CD4-positive, alpha-beta T cell treated with Interleukin-15 for 4 hours (primary cell): ENCODE measurements at regions not wholly inside any gene's neighbourhood (a gene's known extent, or its start where the extent isn't known, plus 50 kb on each side); places are given as distances from the start of the nearest gene placed in this dataset.
A peak's percentile ranks its signal among the peaks of the same experiment; 100 is the strongest.

Experiments
- DNase-seq: peaks from one replicate; pipeline ENCODE4 v3.0.0-alpha.2; 2020; ENCODE audit warnings: low spot score

DNA sequence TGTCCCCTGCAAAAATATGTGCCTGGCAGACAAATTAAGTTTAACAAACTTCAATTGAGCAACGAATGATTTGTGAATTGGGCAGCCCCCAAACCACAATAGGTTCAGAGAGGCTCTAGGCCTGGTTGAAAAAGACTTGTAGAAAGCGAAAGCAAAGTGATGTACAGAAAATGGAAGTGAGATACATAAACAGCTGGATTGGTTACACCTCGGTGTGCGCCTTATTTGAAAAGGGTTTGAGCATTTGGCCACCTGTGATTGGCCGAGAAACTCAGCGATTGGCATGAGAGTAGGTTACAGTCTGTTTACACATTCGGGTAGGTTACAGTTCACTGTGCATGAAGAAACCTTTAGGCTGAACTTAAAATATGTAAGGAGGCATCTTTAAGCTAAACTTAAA lies 136.9 kb downstream of the CD83 start:
- DNase-seq: no peak

DNA sequence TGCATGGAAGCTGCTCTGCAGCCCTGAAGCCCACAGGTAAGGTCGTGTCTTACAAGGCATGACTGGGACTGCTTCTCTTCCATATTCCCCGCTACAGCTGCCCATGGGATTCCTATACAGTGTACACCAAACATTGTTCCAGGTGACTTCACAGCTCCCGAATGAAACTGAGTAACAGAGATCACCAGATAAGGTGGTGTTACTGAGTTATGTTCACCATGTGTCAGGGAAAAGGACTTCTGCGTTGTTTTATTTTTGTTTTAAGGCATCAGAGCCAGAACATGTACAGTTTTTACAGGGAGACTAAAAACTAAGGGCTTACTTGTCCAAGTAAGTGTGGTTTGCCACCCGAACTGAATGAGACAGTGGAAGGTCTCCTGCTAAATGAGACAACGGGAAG lies 138.3 kb downstream of the CD83 start:
- no peak for DNase-seq

DNA sequence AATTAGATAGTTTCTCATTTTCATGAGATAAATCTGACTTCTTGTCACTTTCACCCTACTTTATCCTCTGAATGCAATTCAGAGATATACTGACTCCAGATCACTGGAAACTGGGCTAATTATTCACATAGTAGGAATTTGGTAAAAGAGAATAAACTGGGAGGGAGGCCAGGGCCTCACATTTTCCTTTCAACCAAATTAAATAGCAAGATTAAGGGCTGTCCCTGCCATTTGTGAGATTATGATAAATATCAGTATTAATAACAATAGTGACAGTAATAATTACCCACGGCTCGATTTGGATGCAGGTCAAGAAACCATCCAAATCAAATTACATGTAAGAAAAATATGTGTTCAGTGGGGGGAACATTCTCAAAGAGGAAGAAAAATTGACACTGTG lies 140.5 kb downstream of the CD83 start:
- no peak for DNase-seq

DNA sequence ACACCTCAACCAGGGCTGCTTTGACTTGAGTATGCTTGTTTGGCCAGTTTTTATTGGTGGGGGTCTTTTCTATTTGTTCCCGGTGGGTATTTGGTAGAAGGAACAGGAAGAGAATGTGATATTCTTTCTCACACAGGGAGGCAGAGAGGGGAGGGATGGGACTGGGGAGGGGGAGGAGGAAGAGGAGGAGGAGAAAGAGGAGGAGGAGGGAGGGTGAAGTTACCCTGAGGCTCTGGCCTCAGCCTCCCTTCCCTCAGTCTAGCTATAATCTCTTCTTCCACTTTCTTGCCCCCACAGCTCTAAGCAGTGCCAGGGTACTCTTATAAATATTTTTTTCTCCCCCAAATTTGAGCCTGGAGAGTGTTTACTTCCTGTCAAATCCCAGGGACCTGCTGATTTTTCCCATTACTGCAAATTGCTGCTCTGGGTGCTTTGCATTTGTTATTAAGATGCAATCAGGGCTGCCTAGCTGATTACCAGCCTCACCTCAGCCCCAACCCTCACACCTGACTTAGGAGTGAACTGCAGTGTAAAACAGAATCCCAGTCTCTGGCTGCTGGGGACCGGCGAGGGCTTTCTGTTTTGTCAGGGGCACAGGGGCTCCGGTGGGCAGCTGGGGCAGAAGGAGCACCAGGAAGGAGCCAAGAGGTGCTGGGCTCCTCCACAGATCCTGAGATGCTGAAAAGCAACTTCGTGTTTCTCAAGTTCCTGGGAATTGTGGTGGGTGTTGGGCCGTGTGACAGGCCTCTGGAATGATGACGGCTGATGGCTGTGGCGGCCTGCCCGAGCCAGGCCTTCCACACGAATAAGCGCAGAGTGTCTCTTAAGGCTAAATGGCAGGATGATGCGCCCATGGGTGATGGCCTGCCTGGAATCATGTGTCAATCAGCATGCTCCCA lies 141.4 kb downstream of the CD83 start:
- no peak for DNase-seq

DNA sequence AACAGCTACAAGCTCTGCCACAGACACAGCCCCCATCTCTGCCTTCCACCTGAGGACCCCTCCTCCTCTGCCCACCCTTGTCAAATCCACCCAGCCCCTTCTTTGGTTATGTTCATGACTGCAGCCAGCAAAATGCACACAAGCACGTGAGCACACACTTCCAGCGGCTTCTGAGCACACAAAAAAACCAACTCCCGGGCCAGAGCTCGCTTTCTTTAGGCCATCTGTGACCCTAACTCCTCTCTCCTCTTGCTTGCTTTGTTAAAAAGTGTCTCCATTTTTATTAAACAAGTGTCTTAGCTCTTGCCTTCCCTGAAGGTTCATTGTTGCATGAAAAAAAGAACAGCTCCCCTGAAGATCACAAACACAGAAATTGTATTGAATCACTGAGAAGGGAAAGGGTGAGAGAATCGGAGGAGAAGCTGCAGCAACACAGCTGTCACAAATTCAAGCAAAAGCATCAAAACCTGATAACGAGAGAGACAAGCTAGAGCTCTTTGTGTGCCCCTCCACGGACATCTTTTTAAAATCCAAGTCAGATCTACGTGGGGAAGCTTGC lies 142.1 kb downstream of the CD83 start:
- DNase-seq: no peak

DNA sequence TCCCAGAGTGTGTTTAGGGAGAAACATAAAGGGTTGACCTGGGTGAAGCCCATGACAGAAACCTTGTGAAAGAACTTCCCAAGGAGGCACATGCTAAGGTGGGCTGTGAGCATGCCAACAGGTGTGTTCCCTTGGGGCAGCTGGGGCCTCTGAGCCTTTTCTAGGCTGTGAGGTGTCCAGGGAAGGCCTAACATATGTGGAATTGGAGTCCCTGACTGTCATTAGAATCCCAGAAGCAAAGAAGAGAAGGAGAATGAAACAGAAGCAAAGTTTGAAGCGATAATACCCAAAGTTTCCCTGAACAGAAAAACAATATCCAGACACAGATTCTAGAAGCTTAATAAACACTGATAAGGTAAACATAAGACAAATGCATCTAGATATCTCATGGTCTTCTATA lies 143.3 kb downstream of the CD83 start:
- no peak for DNase-seq

DNA sequence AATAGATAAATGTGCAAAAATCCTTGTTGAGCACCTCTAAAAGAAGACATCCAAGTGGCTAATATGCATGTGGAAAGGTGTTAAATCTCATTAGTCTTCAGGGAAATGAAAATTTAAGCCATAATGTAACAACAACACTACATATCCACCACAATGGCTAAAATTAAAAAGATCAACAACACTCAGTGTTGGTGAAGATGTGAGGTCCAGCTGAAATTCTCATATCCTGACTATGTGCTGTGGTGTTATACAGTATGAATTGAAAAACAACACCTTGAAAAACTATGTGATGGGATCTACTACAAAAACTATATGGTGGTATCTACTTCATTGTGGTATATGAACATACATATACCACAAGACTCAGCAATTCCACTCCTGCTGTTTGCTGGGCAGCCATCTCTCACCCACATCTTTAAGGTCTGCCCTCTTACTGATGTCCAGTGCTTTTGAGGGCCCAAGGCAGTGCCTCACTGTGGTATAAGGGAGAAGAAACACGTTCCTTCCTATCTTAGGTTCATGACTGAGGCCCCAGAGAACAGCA lies 146.4 kb downstream of the CD83 start:
- DNase-seq: no peak

DNA sequence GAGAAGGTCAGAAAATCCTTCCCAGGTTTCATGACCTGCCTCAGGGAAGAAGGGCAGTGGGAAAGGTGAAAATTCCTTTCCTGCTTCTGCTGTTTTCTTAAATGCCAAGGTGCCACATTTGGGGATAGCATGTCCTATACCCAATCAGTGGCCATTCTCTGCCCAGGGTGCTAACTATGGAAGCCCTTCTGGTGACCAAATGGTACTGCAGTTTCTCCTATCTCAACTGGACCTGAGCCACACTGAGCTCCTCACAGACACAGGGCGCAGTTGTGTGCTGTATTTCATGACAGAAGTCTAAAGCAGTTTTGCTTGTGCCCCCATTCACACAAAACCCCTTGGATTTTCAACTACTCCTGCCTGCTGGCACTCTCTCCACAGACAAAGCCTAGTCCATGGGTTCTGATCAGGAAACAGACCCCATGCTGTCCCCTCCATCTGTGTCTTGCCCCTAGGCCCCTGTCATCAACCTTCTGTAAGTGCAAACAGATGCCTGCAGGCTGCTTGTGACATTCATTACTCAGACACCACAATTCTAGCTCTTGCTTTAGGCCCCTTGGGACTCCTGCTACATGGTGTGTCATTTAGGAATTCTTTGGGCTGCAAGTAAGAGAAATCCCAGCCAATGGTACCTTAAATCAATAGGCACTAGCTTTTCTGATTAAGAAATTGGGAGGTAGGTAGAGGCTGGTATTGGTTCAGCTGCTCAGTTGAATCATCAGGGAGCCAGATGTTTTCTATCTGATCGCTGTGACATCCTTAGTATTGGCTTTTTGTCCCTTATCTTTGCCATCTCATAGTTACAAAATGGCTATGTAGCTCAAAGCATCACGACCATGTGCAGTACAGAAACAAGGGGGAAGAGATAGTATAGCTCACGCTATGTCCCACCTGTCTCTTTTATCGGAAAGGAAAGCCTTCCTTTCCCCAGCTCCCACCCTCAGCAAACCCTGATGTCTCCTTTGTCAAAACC lies 147.8 kb downstream of the CD83 start:
- no peak for DNase-seq

DNA sequence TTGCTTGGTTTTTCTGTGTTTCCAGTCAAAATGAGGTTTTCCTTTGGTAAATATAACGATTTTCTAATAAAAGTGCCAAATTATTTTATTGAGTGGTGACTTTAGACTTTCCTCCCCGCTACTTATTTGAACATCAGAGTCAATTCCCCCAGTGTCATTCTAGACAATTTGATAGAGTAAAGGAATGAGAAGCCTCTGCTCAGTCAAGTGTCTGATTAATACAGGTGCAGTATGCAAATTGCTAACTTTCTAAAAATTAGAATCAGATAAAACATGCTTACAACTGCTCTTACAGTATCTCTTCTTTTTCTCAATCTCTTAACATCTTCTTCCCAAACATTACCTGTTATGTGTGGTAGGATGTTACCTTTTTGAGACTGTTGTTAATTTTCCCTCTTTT lies 148.7 kb downstream of the CD83 start:
- no peak for DNase-seq

DNA sequence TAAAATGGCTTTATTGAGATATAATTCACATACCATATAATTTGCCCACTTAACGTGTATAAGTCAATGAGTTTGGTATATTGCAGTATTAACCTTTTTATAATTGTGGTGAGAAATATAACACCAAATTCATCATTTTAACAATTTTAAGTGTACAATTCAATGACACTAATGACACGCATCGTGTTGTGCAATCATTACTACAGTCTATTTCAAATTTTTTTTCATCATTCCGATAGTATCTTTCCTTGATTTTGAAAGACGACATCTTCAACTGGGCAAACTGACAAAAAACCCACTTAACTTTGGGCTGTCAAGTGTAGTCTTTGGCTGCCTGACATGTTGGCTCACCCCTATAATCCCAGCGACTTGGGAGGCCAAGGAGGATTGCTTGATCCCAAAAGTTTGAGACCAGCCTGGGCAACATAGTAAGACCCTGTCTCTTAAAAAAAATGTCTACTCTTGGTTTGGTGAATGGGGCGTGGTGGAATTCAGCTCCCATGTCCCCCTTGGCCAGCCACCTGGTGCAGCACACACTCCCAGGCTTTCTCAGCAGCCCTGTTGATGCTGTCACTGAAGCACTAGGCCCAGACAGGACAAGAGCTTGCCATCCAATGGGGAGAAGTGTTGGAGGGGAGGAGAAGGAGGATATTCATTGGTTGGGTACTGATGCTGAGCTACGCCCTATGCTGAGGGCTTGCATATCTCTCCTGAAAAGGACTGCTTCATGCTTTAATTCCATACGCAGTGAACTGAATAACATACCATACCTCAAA lies 150.5 kb downstream of the CD83 start:
- DNase-seq: no peak

DNA sequence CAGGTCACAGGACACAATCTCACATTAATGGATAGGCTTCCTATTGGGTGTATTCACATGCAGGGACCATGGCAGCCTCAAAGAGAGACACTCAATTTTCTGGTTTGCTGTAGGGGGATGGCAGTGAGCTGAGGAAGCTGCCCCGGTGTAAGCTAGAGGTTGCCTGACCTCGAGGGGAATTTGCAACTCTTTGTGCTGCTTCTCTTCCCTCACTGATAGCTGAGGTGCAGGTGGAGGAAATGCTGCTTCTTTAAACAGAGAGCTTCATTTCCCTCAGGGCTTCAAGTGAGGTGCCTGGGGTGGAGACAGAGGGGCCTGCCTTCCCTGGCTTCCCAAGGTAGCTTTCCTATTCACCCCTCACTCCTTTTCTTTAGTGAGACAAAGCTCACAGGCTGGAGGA lies 151.9 kb downstream of the CD83 start:
- DNase-seq: no peak

DNA sequence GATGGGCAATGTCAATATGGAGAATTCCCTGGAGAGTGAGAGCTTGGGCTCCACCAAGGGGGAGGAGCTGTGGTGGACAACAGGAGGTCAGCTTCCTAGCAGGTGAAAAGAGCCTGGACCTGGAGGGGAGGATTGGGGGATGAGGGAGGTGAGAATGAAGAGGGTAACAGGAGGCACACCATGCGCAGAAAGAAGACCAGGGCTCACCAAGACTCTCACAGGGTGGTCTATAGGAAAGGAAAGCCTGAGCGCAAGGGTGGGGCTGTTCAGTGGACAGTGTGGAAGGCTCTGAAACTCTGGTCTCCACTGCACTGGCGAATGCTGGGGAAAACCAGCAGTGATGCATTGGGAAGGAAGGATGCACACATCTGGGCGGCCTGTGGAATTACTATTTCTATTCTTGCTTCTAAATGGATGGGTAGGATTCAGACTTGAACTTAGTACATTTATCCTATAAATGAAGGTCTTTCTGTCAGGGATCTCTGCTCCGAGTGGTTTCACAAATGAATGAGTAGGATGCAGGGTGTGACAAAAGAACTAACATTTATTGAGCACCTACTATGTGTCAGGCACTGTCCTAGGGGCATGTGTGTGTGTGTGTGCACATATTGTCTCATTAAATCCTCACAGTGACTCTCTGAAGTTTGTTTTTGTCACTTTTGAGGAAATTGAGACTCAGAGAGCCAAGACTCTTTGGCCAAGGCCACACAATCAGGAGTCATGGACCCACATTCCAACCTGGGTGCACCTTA lies 152.7 kb downstream of the CD83 start:
- no peak for DNase-seq

DNA sequence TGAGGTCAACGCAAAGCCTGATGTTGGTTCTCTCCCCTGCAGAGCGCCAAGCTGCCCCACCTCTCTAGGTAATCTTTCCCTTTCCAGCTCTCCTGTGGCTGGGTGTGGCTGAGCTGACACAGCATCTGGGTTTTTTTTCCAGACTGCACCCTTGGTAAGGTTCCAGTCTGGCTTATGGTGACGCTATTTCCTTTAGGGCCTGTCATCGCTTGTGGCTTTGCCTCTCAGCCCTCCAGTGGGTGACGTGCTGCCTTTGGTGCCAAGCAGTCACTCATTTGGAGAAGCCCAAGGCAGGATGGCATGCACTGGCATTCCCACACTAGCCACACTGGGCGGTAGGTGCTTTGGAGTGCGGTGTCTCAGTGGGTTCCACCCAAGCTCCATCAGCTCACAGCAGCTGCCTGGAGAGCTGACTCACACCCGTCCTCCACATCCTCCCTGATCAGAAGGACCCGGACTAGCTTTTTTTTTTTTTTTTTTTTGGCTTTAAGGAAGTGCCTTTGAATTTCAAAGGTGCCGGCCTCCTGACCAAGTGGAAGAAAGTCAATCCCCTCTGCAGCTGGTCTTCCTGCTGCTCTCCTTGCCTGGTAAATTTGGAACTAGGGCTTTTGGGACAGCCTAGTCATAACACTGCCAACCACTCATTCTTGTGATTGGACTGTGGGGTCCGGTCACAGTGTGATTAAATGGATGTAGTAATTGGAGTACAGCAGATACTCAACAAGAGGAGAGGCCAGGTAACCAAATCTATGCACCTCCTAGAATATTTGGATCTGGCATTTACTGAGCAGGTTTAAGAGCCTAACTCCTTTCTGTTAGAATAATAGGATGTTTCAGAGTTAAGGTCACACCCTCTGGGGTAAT lies 153.6 kb downstream of the CD83 start:
- DNase-seq: peak; percentile 26

DNA sequence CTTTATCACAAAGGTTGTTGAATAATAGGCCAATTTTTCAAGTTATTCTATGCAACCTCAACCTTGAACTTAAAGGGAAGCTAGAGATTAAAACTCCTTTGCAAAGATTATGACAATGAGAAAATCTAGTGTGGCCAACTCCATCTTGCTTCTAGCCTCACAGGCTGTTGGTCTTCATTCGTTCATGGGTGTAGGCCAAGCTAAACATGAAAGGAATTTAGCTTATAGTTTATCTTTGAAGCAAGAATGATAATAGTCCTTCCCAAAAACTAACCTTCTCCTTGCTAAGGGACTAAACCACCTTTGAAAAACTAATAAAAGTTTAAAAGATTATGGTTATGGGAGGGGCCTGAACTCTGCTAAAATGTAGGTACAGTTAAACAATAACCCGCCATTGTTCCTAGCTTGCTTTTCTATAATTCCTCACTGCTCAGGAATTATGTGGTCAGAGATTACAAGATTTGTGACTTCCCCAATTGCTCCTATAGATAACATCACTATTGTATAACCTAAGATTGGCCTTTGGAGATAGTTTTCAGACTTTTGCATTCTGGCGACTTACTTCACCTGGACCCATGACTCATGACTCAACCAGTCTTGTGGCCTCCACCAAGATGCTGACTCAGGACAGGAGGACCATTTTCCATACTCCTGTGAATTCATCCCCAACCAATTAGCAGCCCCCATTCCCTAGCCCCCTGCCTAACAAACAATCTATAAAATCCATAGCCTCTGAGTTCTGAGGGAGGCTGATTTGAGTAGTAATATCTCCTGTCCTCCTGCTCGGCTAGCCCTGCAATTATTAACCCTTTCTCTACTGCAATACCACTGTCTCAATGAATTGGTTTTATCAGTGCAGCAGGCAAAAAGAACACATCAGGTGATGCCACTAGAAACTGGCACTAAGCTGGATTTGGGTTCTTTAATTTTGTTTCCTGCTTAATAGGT lies 154.5 kb downstream of the CD83 start:
- DNase-seq: no peak

DNA sequence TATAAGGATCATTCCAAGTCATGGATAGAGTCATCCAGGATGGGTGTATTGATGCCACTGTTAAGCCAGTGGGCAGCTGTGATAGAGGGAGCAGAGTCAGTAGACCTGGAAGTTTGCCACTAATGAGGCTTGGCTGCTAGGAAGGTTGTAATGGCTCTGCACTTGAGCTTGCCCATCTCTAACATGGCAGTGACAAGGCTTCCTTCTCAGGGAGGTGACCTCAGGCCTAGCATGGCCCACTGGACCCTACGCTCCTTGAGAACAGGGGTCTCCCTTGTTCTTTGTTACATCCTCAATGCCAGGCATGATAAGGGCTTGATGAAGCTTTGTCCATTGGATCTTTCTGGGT lies 155.1 kb downstream of the CD83 start:
- DNase-seq: no peak

DNA sequence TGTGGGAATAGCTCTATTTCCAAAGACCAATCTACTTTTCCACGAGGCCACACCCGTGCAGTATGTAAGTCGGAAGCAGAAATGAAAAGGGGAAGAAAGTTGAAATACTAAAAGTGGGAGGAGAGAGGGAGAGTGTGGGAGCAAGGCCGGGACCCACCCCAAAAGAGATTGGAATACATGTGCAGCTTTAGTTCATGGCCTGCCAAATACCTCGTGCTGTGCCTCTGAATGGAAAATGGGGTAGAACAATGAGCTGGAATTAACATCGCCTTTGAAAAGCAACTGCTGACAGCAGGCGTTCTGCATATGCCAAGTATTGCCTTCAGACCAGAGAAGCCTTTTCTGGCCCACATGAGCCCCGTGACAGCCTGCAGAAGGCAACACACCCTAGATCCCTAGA lies 155.6 kb downstream of the CD83 start:
- no peak for DNase-seq

DNA sequence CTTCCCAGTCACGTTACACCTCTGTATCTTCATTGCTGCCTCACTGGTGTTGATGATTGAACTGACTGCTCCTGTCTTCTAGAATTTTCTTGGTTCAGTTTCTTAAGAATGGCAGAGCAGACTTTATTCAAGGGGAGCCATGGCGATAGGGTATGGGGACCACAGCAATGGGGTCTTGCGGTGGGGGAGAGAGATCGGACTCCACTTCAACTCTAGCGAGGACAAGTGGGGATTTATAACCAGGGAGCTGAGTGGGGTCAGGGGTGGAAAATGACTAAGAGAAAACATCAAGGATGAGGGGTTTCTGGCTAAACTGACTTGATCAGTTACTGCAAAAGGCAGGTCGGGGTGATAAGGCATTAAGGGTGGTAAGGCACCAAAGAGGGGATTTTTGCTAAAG lies 156.4 kb downstream of the CD83 start:
- no peak for DNase-seq

DNA sequence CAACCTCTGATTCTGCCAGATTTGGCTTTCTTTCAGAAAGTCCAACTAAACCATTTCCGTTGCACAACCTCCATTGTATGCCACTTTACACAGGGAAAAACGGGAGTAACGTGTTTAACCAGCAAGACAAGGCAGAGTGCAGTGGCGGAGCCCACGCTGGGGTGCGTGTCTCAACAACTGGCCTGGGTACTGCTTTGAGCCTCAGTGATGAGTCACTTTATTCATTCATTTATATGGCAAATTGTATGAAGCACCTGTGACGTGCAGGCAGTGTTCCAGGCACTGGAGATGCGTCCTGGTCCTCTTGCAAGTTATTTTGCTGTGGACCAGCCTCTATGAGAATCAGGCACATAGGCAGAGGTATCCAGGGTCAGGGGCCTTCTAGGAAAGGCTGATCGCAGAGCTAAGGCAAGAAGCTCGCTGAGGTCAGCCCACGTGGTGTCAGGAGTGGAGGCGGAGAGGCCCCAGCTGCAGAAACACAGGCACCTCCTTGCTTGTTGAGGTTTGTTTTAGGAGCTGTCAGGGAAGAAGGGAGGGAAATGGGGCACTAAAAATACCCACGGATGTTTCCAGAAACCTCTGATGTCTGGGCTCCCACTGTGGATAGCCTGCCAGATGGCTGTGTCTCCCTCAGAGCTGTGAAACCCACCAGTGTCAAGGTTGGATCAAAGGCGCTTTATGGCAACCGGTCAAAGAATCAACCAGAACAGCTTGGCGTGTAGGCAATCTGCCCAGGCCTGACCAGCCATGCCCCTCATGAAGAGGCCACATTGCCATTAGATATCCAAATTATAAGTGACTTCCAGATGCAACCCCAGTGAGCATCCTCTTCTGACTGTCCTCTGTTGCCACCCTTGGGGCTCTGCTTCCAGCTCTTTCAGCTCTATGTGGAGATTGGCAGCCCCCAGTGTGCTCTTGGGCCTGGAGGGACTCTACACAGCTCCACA lies 157.2 kb downstream of the CD83 start:
- no peak for DNase-seq
